H9 (cell line): ENCODE measurements at regions not wholly inside any gene's neighbourhood (a gene's known extent, or its start where the extent isn't known, plus 50 kb on each side); places are given as distances from the start of the nearest gene placed in this dataset.

Source experiments
- DNase-seq: peaks from one replicate; pipeline ENCODE4 v3.0.0-alpha.2; 2017
- H2AFZ ChIP-seq: one replicate; pipeline ENCODE4 v1.6.1; 2013; ENCODE audit warnings: mild to moderate bottlenecking, low read length, control low read depth, moderate library complexity
- H2AK5ac ChIP-seq: 2 replicates; pipeline ENCODE4 v1.6.1; 2013; ENCODE audit warnings: low read length, control low read depth, mixed read lengths; ENCODE audit not compliant: insufficient read length
- H2BK120ac ChIP-seq: one replicate; pipeline ENCODE4 v1.6.1; 2013; ENCODE audit warnings: low read depth, mild to moderate bottlenecking, low read length, control low read depth, inconsistent platforms; ENCODE audit not compliant: poor library complexity, severe bottlenecking
- H2BK12ac ChIP-seq: 2 replicates; pipeline ENCODE4 v1.6.1; 2013; ENCODE audit warnings: low read length, control low read depth, mixed read lengths, low read depth; ENCODE audit not compliant: insufficient read length
- H2BK15ac ChIP-seq: 2 replicates; pipeline ENCODE4 v1.6.1; 2013; ENCODE audit warnings: low read depth, low read length, control low read depth
- H2BK20ac ChIP-seq: one replicate; pipeline ENCODE4 v1.6.1; 2013; ENCODE audit warnings: low read depth, mild to moderate bottlenecking, low read length, control low read depth, inconsistent platforms; ENCODE audit not compliant: poor library complexity, severe bottlenecking
- H2BK5ac ChIP-seq: 2 replicates; pipeline ENCODE4 v1.6.1; 2013; ENCODE audit warnings: low read length, control low read depth, mixed read lengths; ENCODE audit not compliant: insufficient read length
- H3K14ac ChIP-seq: 2 replicates; pipeline ENCODE4 v1.6.1; 2013; ENCODE audit warnings: low read length, control low read depth; ENCODE audit not compliant: insufficient read depth
- H3K18ac ChIP-seq: 2 replicates; pipeline ENCODE4 v1.6.1; 2013; ENCODE audit warnings: low read depth, mild to moderate bottlenecking, mixed read lengths, low read length, control low read depth; ENCODE audit not compliant: insufficient read length
- H3K23ac ChIP-seq: 2 replicates; pipeline ENCODE4 v1.6.1; 2013; ENCODE audit warnings: low read length, control low read depth, mixed read lengths, low read depth; ENCODE audit not compliant: insufficient read length
- H3K23me2 ChIP-seq: 2 replicates; pipeline ENCODE4 v1.6.1; 2013; ENCODE audit warnings: low read depth, mild to moderate bottlenecking, mixed read lengths, low read length, control low read depth; ENCODE audit not compliant: insufficient read length, poor library complexity, severe bottlenecking
- H3K27ac ChIP-seq: 2 replicates; pipeline ENCODE4 v1.5.1; 2013; ENCODE audit warnings: low read length, control low read depth, mixed read lengths, low read depth; ENCODE audit not compliant: insufficient read length
- H3K27me3 ChIP-seq: 2 replicates; pipeline ENCODE4 v1.6.1; 2013; ENCODE audit warnings: low read length, control low read depth, inconsistent platforms; ENCODE audit not compliant: insufficient read depth
- H3K4ac ChIP-seq: 2 replicates; pipeline ENCODE4 v1.6.1; 2013; ENCODE audit warnings: low read depth, mild to moderate bottlenecking, control low read depth, inconsistent platforms, low read length, moderate library complexity
- H3K4me1 ChIP-seq: 2 replicates; pipeline ENCODE4 v1.6.1; 2013; ENCODE audit warnings: low read length, control low read depth, inconsistent platforms; ENCODE audit not compliant: insufficient read depth
- H3K4me2 ChIP-seq: 2 replicates; pipeline ENCODE4 v1.6.1; 2013; ENCODE audit warnings: low read length, control low read depth, mixed read lengths; ENCODE audit not compliant: insufficient read length, insufficient read depth
- H3K56ac ChIP-seq: 2 replicates; pipeline ENCODE4 v1.6.1; 2013; ENCODE audit warnings: low read depth, mild to moderate bottlenecking, mixed read lengths, low read length, control low read depth; ENCODE audit not compliant: insufficient read length
- H3K79me1 ChIP-seq: 2 replicates; pipeline ENCODE4 v1.6.1; 2013; ENCODE audit warnings: low read depth, mild to moderate bottlenecking, moderate library complexity, low read length, control low read depth, inconsistent platforms; ENCODE audit not compliant: insufficient read depth, poor library complexity, severe bottlenecking
- H3K79me2 ChIP-seq: 2 replicates; pipeline ENCODE4 v1.6.1; 2013; ENCODE audit warnings: low read length, control low read depth, inconsistent platforms; ENCODE audit not compliant: insufficient read depth
- H3K9ac ChIP-seq: 2 replicates; pipeline ENCODE4 v1.6.1; 2013; ENCODE audit warnings: low read length, control low read depth, mixed read lengths; ENCODE audit not compliant: insufficient read length; ENCODE audit errors: extremely low read depth
- H3K9me3 ChIP-seq: one replicate; pipeline ENCODE4 v1.6.1; 2013; ENCODE audit warnings: low read depth, low read length, inconsistent platforms; ENCODE audit not compliant: control insufficient read depth
- H3T11ph ChIP-seq: one replicate; pipeline ENCODE4 v1.6.1; 2013; ENCODE audit warnings: mild to moderate bottlenecking, low read length, control low read depth, inconsistent platforms
- H4K20me1 ChIP-seq: one replicate; pipeline ENCODE4 v1.6.1; 2013; ENCODE audit not compliant: control insufficient read depth, insufficient read length, insufficient read depth
- H4K5ac ChIP-seq: 2 replicates; pipeline ENCODE4 v1.6.1; 2013; ENCODE audit warnings: low read depth, mild to moderate bottlenecking, mixed read lengths, low read length, control low read depth; ENCODE audit not compliant: insufficient read length
- H4K8ac ChIP-seq: replicated peaks from 2 replicates; pipeline ENCODE4 v1.6.1; 2013; ENCODE audit warnings: low read length, control low read depth, mixed read lengths, low read depth; ENCODE audit not compliant: insufficient read length
- H4K91ac ChIP-seq: 2 replicates; pipeline ENCODE4 v1.6.1; 2013; ENCODE audit warnings: low read depth, mild to moderate bottlenecking, moderate library complexity, mixed read lengths, low read length, control low read depth; ENCODE audit not compliant: insufficient read length
- H3K27ac Mint-ChIP-seq, 3 experiments: 2 replicates in 2 of 3; 3 replicates in 1 of 3; pipeline ENCODE4 v1.8.0; 2020 to 2021; ENCODE audit warnings: mixed read lengths in 3 of 3, mild to moderate bottlenecking in 1 of 3, moderate library complexity in 1 of 3
- H3K27me3 Mint-ChIP-seq: 2 replicates; pipeline ENCODE4 v1.8.0; 2021; ENCODE audit warnings: low read depth, mild to moderate bottlenecking, moderate library complexity, mixed read lengths
- H3K36me3 Mint-ChIP-seq, 3 experiments: 2 replicates in 2 of 3; 3 replicates in 1 of 3; pipeline ENCODE4 v1.8.0; 2020 to 2021; ENCODE audit warnings: low read depth in 3 of 3, mixed read lengths in 3 of 3; ENCODE audit not compliant: insufficient read depth in 1 of 3
- H3K4me1 Mint-ChIP-seq, 2 experiments: 2 replicates each; pipeline ENCODE4 v1.8.0; 2020; ENCODE audit warnings: mixed read lengths in 2 of 2
- H3K4me3 Mint-ChIP-seq, 2 experiments: 2 replicates in 1 of 2; 3 replicates in 1 of 2; pipeline ENCODE4 v1.8.0; 2020 to 2021; ENCODE audit warnings: mild to moderate bottlenecking in 2 of 2, mixed read lengths in 2 of 2, moderate library complexity in 1 of 2
- H3K9me3 Mint-ChIP-seq, 2 experiments: 2 replicates in 1 of 2; 3 replicates in 1 of 2; pipeline ENCODE4 v1.8.0; 2020; ENCODE audit warnings: mild to moderate bottlenecking in 2 of 2, mixed read lengths in 2 of 2, moderate library complexity in 1 of 2
- TF ChIP-seq, protein P1 (sequence below): fragments of 200-600 bp; sonication (generic); conservative IDR thresholded peaks from 3 replicates; pipeline ENCODE4 v1.8.0; 2021; ENCODE audit warnings: antibody characterized with exemption, mild to moderate bottlenecking

DNA sequence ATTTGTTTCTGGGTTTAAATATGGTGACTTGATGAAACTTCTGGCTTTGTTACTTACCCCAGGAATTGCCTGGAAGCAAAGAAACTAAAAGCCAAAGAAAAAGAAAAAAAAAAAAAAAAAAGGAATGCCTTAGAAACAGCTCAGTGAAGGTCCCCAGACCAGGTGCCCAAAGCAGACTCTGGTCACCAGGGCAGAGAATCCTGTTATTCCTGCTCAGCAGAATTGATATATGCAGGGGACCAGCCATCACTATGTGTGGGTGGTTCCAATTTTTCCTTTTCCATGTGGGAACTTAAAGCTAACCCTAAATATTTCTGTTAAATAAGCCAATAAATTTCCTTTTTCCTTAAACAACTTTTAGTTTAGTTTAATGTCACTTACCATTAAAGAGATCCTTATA lies 100.8 kb upstream of the TPRG1 start:
- no peak overlapping the region for H3K14ac ChIP-seq
- no peaks in the 10 kb centered on the region for H3K27me3 Mint-ChIP-seq
- no peak overlapping the region for H4K91ac ChIP-seq
- no peak overlapping the region for H3K4me2 ChIP-seq
- H2BK15ac ChIP-seq: no peak overlapping the region
- H3K27me3 ChIP-seq: no peaks in the 10 kb centered on the region
- H3K36me3 Mint-ChIP-seq: peaks cover 0 to 9% (median 0%) of the 10 kb centered on the region in 3 experiments; a peak in 1 of 7 replicates
- H3K4me1 Mint-ChIP-seq: no peaks in the 10 kb centered on the region
- no peak overlapping the region for H2AK5ac ChIP-seq
- no peak overlapping the region for H3K9ac ChIP-seq
- H3K23ac ChIP-seq: no peak overlapping the region
- no peak overlapping the region for H2BK5ac ChIP-seq
- H3K4me1 ChIP-seq: no peaks in the 10 kb centered on the region
- H2AFZ ChIP-seq: no peak overlapping the region
- H3K9me3 Mint-ChIP-seq: peaks cover 6 to 15% of the 10 kb centered on the region in 2 experiments; a peak in 3 of 5 replicates
- TF ChIP-seq, protein P1, sequence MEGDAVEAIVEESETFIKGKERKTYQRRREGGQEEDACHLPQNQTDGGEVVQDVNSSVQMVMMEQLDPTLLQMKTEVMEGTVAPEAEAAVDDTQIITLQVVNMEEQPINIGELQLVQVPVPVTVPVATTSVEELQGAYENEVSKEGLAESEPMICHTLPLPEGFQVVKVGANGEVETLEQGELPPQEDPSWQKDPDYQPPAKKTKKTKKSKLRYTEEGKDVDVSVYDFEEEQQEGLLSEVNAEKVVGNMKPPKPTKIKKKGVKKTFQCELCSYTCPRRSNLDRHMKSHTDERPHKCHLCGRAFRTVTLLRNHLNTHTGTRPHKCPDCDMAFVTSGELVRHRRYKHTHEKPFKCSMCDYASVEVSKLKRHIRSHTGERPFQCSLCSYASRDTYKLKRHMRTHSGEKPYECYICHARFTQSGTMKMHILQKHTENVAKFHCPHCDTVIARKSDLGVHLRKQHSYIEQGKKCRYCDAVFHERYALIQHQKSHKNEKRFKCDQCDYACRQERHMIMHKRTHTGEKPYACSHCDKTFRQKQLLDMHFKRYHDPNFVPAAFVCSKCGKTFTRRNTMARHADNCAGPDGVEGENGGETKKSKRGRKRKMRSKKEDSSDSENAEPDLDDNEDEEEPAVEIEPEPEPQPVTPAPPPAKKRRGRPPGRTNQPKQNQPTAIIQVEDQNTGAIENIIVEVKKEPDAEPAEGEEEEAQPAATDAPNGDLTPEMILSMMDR: no peak
- H3K27ac ChIP-seq: no peak overlapping the region
- no peak overlapping the region for H3K4me3 Mint-ChIP-seq
- no peak overlapping the region for H3K56ac ChIP-seq
- no peak overlapping the region for H3T11ph ChIP-seq
- no peak overlapping the region for H3K4ac ChIP-seq
- no peaks in the 10 kb centered on the region for H3K79me2 ChIP-seq
- H3K23me2 ChIP-seq: no peaks in the 10 kb centered on the region
- H2BK20ac ChIP-seq: no peak overlapping the region
- no peaks in the 10 kb centered on the region for H3K79me1 ChIP-seq
- no peaks in the 10 kb centered on the region for H3K9me3 ChIP-seq
- H4K8ac ChIP-seq: no peak overlapping the region
- no peak overlapping the region for H2BK12ac ChIP-seq
- no peaks in the 10 kb centered on the region for H4K20me1 ChIP-seq
- H4K5ac ChIP-seq: no peak overlapping the region
- no peak overlapping the region for H3K18ac ChIP-seq
- H2BK120ac ChIP-seq: no peak overlapping the region
- H3K27ac Mint-ChIP-seq: no peak overlapping the region
- no peak for DNase-seq
